RCC 7860 (cell line): ENCODE measurements at regions not wholly inside any gene's neighbourhood (a gene's known extent, or its start where the extent isn't known, plus 50 kb on each side); places are given as distances from the start of the nearest gene placed in this dataset.

ENCODE experiments used
- DNase-seq: peaks from one replicate; pipeline ENCODE4 v3.0.0-alpha.2; 2015; ENCODE audit warnings: low spot score
- FAIRE-seq: peaks from 2 replicates; lab custom pipeline; 2012; peaks lifted over from hg19 to GRCh38; lab: Jason Lieb, UNC

DNA sequence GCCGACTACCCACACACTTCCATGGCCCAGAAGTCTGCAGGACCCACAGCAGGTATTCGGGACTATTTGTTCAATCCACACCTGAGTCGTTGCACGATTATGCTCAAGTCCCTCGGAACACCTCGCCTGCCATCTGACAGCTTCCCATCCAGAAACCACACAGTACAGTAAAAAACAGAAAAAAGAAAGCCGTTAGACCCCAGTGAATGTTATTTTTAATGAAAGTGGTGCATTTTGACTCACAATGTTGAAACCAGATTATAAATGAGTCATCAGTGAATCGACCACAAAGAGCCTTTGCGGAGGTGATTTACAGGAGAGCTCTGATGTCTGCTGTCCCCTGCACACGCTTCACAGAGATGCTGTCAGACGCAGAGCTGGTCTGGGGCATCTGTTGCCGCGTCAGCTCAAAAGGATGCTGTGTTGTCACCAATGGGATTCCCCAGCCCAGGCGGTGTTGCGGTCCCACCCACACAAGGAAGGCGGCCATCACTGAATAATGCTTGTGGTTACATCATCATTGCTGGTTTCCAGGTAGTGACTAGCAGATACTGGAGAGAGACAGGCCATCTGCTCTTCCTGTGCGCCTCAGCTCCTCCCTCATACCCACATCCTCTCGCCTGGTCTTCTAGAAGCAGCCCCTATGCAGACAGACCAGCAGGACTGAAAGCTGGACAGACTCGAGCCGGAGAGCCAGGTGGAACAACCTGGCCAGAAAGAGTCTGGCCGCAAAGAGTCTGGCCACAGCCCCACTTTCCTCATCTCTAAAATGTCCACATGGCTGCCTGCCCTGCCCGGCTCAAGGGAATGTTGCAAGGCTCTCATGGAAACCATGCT is 116.8 kb downstream of the TOMM20 start:
- FAIRE-seq = peak; percentile 98
- DNase-seq = peak; percentile 100

DNA sequence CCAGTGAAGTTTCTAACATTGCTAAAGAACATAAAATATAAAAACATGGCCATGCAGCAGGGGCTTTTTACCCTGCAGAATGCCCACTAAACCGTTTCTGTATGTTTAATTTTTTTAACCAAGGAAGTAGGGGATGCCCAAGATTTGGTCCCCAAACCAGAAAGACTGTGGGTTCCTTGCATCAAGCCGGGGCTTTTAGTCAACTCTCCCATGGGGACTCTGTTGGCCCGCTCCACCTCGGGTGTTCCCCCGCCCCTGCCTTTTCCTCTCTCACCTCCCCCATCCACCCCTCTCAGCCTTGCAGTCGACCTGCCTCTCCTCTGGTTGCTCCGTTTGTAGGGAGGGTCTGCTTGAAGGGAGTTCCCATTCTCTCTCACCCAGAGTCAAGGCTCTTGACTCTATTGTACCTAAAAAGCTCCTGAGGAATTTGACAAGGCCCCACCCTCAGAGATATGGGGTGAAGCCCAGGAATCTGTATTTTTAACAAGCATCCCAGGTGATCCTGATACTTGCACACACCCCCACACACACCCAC is 117.5 kb downstream of the TOMM20 start:
- FAIRE-seq = no peak
- DNase-seq = no peak

DNA sequence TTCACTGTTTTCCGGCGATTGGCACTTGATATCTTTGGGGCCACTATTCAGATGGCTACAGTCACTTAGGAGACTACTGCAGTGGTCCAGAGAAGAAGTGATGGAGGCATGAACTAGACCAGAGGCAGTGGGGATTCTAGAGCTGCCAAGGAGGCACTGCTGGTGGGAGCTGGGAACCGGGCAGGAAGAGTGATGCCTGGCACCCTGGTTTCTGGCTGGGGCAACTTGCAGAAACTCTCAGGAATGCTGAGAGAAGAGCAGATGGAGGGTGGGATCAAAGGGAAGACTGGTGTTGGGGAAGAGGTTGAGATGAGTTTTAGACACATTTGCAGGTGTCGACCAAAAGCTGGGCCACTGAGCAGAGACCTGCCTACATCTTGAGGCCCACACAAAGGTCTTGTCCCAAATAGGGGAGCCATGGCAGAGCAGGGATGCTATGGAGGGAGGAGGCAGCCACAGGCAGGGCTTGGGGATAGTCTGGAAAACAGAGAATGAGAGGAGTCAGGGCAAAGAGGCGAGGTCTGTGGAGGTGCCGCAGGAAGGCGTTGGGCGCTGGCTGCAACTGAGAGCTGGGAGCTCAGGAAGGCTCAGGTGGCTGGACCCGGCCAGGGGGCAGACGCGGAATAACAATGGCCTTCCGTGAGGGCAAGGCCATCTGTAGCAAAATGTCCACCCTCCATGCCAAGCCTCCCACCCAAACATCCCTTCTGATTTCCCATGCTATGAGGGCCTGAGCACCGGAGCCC is 118.9 kb downstream of the TOMM20 start:
- DNase-seq (no peak), FAIRE-seq (no peak)

DNA sequence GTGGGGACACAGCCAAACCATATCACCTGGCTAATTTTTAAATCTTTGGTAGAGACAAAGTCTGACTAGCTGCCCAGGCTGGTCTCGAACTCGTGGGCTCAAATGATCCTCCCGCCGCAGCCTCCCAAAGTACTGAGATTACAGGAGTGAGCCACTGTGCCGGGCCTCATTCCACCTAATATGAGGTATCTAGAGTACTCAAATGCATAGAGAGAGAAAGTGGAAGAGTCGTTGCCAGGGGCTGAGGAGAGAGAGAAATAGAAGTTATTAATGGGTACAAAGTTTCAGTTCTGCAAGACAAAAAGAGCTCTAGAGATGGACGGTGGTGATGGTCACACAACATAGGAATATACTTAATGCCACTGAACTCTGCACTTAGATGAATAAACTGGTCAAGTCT is 119.6 kb downstream of the TOMM20 start:
- DNase-seq = no peak
- no peak for FAIRE-seq

DNA sequence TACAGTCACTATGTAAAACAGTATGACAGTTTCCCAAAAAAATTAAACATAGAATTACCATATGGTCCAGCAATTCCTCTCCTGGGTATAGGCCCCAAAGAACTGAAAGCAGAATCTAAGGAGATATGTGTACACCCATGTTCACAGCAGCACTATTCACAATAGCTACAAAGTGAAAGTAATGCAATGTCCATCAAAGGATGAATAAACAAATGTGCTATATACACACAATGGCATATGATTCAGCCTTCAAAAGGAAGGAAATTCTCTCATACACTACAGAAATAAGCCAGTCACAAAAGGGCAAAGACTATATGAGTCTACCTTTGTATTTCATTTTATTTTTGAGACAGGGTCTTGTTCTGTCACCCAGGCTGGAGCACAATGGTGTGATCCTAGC is 120.4 kb downstream of the TOMM20 start:
- no peak for DNase-seq
- no peak for FAIRE-seq

DNA sequence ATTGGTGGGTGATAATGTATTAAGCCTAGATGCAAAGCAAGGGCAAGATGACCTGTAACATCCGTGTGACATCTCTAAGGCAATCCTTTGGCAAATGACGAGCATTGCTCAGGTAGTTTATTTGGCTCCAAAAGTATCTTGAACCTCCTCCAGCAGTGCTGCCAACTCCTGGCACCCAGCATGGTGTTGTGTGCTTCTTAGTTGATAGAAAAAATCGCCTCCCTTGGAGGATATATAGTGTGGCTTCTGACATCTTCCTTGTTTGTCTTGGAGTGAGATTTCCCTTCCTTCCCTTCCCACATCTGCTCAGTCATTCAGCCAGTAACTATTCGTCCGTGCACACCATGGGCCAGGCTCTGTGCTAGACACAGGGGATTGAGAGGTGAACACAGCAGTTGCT is 121.8 kb downstream of the TOMM20 start:
- FAIRE-seq (no peak), DNase-seq (no peak)

DNA sequence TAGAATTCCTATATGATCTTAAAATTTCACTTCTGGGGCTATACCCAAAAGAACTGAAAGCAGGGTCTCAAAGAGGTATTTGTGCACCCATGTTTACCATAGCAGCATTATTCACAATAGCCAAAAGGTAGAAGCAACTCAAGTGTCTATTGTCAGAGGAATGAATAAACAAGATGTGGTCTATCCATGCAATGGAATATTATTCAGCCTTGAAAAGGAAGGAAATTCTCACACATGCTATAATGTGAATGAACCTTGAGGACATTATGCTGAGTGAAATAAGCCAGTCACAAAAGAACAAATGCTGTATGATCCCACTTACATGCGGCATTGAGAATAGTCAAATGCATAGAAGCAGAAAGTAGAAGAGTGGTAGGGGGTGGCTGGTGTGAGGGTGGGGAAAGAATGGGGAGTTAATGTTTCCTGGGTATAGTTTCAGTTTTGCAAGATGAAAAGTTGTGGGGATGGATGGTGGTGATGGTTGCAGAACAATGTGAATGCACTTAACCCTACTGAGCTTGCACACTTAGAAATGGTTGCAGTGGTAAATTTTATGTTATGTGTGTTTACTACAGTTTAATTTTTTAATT is 122.4 kb downstream of the TOMM20 start:
- no peak for FAIRE-seq
- no peak for DNase-seq

DNA sequence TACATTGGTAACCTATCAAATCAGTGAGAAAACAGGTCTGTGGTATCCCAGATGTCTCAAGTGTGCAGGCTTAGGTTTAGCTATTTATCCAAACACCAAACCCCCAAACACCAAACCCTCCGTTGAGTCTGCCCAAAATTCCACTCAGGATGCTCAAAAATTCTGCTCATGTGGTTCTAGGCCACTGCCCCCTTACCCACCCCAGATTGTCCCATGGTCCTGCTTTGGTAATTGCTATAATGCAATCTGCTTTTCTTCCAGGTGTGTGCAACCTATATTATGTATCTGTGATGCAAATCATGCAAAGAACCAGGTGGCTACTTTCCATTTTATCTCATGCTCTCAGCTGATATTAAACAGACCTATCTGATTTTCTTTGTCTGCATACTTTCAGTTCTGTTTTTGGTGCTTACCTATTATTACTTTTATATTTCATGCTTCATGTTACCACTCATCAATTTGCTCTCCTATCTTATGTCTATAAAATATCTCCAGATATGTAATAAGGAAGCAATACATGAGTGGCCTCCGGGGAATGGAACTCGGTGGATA is 123.7 kb downstream of the TOMM20 start:
- DNase-seq = no peak

DNA sequence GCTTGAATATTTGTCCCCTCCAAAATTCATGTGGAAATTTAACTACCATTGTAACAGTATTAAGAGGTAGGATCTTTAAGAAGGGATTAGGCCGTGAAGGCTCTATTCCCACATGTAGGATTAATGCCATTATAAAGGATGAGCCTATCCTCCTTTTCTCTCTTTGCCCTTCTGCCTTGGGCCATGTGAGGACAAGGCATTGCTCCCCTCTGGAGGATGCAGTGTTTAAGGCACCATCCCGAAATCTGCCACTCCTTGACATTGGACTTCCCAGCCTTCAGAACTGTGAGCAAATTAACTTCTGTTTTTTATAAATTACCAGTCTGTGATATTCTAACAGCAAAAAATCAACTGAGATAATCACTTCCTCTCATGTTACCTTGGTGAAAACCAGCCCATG is 124.4 kb downstream of the TOMM20 start:
- FAIRE-seq = no peak
- no peak for DNase-seq

More for the DNA sequence above, 123.7 kb downstream of the TOMM20 start:
- FAIRE-seq = no peak

DNA sequence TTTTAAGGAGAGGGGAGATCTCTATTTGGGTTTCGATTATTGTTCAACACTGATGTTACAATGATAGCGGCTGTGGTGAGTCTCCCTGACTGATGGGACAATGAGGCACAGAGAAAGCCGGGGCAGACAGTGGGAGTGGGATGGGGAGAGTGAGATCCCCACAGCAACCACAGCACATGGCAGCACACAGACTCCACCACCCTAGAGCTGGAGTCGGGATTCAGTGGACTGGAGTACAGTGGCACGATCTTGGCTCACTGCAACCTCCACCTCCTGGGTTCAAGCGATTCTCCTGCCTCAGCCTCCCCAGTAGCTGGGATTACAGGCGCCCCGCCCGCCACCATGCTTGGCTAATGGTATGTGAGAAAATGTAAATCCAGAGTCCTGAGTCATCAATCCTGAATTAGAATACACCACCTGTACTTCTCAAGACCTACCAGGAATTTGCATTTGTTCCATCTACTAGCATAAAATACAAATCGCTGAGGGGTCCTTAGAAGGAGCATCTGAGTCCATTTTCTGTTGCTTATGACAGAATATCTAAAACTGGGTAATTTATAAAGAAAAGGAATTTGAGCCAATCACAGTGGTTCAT is 125.8 kb downstream of the TOMM20 start:
- FAIRE-seq = no peak
- DNase-seq = no peak

DNA sequence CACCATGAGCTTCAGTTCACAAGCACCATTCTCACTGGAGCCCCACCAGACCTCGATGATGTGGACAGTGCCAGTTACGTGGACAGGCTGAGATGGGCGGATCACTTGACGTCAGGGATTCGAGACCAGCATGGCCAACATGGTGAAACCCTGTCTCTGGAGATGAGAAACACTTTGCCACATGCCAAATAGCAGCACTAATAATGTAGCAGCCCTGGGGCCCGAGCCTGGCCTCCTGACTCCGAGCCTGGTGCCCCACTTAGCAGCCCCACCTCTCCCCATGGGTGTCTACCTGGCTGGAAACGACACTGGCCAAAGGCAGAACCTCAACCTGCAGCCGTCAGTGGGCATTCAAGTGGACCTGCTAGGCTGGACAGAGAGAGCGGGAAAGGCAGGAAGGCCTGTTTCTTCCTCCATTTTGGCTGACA is 129.1 kb downstream of the TOMM20 start:
- DNase-seq (no peak), FAIRE-seq (no peak)

DNA sequence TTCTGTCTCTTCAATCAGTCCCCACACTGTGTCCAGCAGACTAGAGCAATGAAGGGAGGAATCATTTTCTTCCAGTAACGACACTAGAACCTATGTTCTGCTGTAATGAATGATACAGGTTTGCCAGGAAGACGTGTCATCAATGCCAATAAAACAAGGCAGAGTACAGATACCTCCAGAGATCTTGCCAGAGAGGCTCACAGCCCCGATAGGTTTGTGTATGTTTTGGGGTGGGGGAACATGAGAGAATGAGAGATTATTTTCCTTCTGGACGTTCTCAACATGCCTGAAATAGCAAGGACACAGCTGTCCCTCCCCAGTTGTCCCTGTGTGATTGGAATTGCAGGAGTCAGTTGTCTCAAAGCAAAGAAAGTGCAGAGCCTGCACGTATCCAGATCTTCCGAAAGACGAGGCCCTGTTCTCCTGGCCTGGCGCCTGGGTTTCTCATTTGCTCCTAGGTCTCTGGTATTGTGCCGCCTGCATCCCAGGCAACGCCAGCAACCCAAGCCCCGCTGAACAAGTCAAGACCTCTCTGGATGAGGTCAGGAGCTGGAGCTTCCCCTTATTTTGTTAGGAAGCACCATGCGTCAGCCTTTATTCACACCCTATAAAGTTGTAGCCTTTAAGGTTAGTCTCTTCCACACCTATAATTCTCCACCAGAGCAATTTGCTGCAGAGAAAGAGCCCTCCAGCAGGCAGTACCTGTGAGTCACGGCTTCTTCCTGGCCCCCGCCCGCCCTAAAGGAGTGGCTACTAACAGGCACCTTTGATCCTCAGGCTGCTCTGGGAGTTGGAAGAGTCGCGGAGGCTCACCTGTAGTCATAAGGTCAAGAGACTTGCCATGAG is 130.5 kb downstream of the TOMM20 start:
- peak; percentile 88 for DNase-seq

DNA sequence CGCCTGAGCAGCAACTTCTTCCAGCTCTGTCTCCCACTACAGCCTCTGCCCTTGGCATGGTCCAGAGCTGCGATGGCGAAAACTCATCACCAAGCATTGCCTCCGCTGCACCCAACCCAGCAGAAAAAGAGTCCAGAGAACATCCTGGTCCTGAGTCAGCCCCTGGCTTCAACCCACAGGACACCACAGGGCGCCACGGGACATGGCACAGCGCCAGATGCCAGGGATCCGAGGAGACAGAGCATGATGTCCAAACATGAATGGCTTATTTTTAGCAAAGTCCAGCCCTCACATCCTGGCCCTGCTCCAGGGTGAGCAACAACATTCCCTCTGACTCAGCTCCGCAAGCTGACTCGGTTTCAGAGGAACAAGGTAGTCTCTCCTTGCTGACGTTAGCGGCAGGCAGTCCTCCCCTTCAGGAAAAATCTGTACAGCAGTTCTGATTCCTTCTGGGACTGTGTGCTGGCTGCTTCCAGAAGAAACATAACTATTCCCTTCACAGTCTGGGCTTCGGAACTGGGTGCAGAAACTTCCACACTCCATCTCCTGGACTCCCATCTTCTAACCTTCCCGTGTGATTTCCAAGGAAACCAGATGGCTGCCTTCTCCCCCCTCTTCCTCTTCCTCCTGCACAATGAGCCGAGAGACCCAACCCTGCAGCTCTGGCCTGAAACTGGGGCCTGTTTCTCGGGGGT is 131.3 kb downstream of the TOMM20 start:
- DNase-seq (peak; percentile 100), FAIRE-seq (peak; percentile 99)

More for the DNA sequence above, 130.5 kb downstream of the TOMM20 start:
- FAIRE-seq = peak; percentile 64

DNA sequence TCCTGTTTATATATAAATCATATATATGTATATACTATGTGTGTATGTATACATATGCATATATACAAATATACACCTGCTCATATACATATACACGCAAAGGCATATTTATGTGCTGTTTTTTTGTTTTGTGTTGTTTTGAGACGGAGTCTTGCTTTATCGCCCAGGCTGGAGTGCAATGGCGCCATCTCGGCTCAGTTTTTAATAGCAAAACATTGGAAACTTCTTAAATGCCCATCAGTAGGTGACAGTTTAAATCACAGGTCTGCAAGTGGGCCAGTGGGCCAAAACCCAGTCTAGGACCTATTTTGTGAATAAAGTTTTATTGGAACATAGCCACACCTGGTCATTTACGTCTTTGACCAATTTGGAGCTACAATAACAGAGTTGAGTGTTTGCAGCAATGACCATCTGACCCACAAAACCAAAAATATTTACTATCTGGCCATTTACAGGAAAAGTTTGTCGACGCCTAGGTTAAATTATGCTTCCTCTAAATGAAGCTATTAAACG is 132.3 kb downstream of the TOMM20 start:
- FAIRE-seq (no peak), DNase-seq (no peak)

DNA sequence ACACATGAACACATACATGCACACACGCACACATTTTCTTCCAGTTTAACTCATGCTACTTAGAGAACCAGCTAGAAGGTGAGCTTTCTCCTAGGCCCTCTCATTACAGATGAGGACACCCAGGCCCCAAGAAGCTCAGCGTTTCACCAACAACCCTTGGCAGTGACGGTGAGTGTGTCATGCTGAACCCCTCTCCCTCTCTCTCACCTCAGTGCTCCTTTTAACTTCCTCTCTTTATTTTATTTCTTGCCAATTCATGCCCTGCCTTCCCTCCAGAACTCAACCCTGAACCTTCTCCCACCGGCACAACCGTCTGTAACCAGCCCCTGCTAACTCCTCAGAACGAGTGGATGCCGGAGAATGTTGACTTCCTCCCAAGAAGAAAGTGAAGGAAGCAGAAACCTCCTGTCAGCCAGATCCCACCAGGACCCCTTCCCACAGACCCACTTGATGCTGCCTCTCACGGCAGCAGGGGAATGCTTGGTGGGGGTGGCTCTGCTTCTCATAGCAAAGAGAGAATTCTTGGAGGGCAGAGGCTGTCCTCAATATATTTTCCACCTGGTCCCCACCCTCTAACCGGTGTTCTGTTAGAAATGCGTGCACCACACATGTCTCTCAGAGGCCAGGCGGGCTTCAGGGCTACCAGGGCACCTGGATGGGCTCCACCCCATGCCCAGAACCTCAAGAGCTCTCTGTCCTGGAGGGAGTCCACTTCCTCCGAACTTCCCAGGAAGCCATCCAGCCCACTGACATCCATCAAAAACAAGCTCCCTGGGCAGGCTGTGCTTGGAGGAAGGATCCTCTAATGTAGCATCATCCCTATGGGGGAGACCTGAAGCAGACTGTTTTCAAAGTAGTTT is 134.0 kb downstream of the TOMM20 start:
- FAIRE-seq = no peak

DNA sequence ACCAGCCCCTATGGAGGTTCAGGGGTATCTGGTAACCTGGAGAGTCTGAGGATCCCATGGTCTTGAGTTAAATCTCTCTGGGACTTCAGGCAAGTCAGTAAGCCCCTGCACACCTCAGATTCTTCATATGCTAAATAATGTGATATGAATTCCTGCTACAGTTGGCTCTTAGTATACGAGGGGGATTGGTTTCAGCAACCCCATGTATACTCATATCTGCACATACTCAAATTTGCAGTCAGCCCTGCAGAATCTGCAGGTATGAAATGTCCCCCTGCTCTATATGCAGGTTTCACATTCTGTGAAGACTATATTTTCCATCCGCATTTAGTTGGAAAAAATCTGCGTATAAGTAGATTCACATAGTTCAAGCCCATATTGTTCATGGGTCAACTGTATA is 136.6 kb downstream of the TOMM20 start:
- DNase-seq = no peak
- FAIRE-seq = no peak

More for the DNA sequence above, 134.0 kb downstream of the TOMM20 start:
- no peak for DNase-seq

DNA sequence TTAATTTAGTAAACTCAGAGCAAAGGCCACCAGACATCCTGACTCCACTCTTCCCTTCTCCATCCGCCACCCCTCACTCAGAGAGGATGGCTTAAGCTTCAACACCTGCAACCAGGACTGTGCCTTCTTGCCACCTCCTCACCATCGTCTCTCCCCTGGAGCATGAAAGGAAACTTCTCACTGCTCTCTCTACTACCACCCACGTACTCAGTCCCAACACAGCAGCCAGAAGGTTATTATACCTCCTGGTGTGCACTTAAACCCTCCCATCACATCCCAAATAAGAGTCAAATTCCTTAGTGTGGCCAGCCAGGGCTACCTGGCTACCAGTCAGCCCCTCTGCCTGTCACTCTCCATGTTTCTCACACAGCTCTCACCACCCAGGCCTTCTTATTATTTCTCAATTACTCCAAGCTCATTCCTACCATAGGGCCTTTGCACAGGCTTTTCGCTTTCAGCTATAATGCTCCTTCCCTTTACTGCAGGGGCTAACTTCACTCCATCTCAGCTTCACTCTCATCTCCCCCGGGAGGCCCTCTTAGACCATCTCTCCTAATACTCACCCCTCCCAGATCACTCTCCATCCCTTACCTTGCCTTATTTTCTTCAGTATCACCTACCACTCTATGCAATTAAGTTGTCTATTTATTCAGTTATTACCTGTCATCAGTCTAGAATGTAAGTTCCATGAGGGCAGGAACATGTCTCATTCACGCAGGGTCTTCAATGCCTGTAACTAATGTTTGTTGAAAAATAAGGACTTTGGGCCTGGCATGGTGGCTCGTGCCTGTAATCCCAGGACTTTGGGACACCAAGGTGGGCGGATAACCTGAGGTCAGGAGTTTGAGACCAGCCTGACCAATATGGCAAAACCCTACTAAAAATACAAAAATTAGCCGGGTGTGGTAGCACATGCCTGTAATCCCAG is 137.5 kb downstream of the TOMM20 start:
- no peak for FAIRE-seq
- DNase-seq = no peak
